OCI-LY7 (cell line): ENCODE measurements at regions not wholly inside any gene's neighbourhood (a gene's known extent, or its start where the extent isn't known, plus 50 kb on each side); places are given as distances from the start of the nearest gene placed in this dataset.

Experiments used
- BruUV-seq: library from RNA; stranded (reverse); fragments of 400-500 nt; replicated peaks from 2 replicates; lab custom pipeline; 2021; lab: Mats Ljungman, UMichigan
- CTCF ChIA-PET: fragments of 300-600 bp; sonication (Branson Sonifier 250); formaldehyde crosslinking; loops from one replicate; lab custom pipeline; 2022; ENCODE audit warnings: antibody characterized with exemption; ENCODE audit not compliant: unreplicated experiment; lab: Charles Lee
- POLR2A ChIA-PET: fragments of 300-600 bp; sonication (Branson Sonifier 250); formaldehyde crosslinking; loops from one replicate; lab custom pipeline; 2022; ENCODE audit warnings: antibody characterized with exemption; lab: Charles Lee
- DNase-seq: peaks from one replicate; pipeline ENCODE4 v3.0.0-alpha.2; 2015; ENCODE audit warnings: low spot score
- H2AFZ ChIP-seq: fragments of 200-600 bp; sonication (generic), shearing (Covaris generic); 2 replicates; pipeline ENCODE4 v1.6.1; 2014; ENCODE audit warnings: mild to moderate bottlenecking, antibody characterized with exemption, low read length, moderate library complexity
- H3K27ac ChIP-seq: fragments of 200-600 bp; sonication (generic); 2 replicates; pipeline ENCODE4 v1.5.1; 2014; ENCODE audit warnings: mixed run types, low read depth, mild to moderate bottlenecking, moderate library complexity, low read length, inconsistent platforms; ENCODE audit not compliant: poor library complexity, severe bottlenecking
- H3K36me3 ChIP-seq: fragments of 200-600 bp; sonication (generic); 2 replicates; pipeline ENCODE4 v1.6.1; 2014; ENCODE audit warnings: mild to moderate bottlenecking, antibody characterized with exemption, low read length, moderate library complexity, mixed read lengths; ENCODE audit not compliant: insufficient read depth
- H3K4me1 ChIP-seq: fragments of 200-600 bp; sonication (generic); 2 replicates; pipeline ENCODE4 v1.5.1; 2014; ENCODE audit warnings: mild to moderate bottlenecking, low read length; ENCODE audit not compliant: insufficient read depth, poor library complexity, severe bottlenecking
- H3K4me2 ChIP-seq: fragments of 200-600 bp; sonication (generic); 2 replicates; pipeline ENCODE4 v1.6.1; 2014; ENCODE audit warnings: mild to moderate bottlenecking, low read length
- H3K4me3 ChIP-seq: fragments of 200-600 bp; sonication (generic); 2 replicates; pipeline ENCODE4 v1.5.1; 2014; ENCODE audit warnings: mild to moderate bottlenecking, low read depth, low read length; ENCODE audit not compliant: poor library complexity, severe bottlenecking
- H3K79me2 ChIP-seq: fragments of 200-600 bp; sonication (generic); 2 replicates; pipeline ENCODE4 v1.6.1; 2016; ENCODE audit warnings: low read depth, mild to moderate bottlenecking, low read length, moderate library complexity, mixed read lengths; ENCODE audit not compliant: insufficient read depth
- H3K9me2 ChIP-seq: fragments of 200-600 bp; sonication (generic); 2 replicates; pipeline ENCODE4 v1.6.1; 2016; ENCODE audit warnings: mild to moderate bottlenecking, low read length, mixed read lengths; ENCODE audit not compliant: insufficient read depth
- H3K9me3 ChIP-seq: fragments of 200-600 bp; sonication (generic); 2 replicates; pipeline ENCODE4 v1.6.1; 2014; ENCODE audit warnings: mild to moderate bottlenecking, mixed run types, low read length, mixed read lengths
- H4K20me1 ChIP-seq: fragments of 200-600 bp; sonication (generic); 2 replicates; pipeline ENCODE4 v1.6.1; 2014; ENCODE audit warnings: mild to moderate bottlenecking, antibody characterized with exemption, low read length, moderate library complexity, mixed read lengths; ENCODE audit not compliant: insufficient read depth
- CTCF ChIP-seq: fragments of 200-600 bp; sonication (generic); conservative IDR thresholded peaks from 2 replicates; pipeline ENCODE4 v1.5.1; 2014; ENCODE audit warnings: mild to moderate bottlenecking, antibody characterized with exemption, low read length, moderate library complexity, mixed read lengths
- EZH2phosphoT487 ChIP-seq: fragments of 200-600 bp; sonication (generic); IDR thresholded peaks from 2 replicates; pipeline ENCODE4 v1.6.1; 2018; ENCODE audit warnings: low read depth, borderline replicate concordance, mild to moderate bottlenecking, mixed run types, antibody characterized with exemption, low read length, moderate library complexity, mixed read lengths
- intact Hi-C: fragments of 100-400 bp; cut with micrococcal nuclease; formaldehyde crosslinking; loops from one replicate; pipeline ENCODE4 v1.10.0; 2022; ENCODE audit not compliant: unreplicated experiment

- Histone ChIP-seq H3K4me2 (no peak overlapping the region), H2AFZ (no peak overlapping the region), H3K36me3 (no peaks in the 10 kb centered on the region), H4K20me1 (no peaks in the 10 kb centered on the region), H3K9me2 (no peaks in the 10 kb centered on the region), H3K27ac (no peak overlapping the region), H3K79me2 (no peaks in the 10 kb centered on the region), H3K4me3 (no peak overlapping the region), H3K4me1 (no peaks in the 10 kb centered on the region), H3K9me3 (no peaks in the 10 kb centered on the region)
- no TSS peak for BruUV-seq
- no peak for TF ChIP-seq EZH2phosphoT487
- TF ChIP-seq CTCF: no peak
- no peak for DNase-seq
- ChIA-PET CTCF (no interaction called here), POLR2A (no interaction called here)
- intact Hi-C loops: no loop called here
Observed at GRCh38 chr12:114974333-114974732, 290.4 kb upstream of the TBX3 start.

GRCh38 chr12:114968727-114969126, 284.8 kb upstream of the TBX3 start:
- Histone ChIP-seq H3K4me2 (no peak overlapping the region), H3K4me1 (no peaks in the 10 kb centered on the region), H3K79me2 (no peaks in the 10 kb centered on the region), H2AFZ (no peak overlapping the region), H3K36me3 (no peaks in the 10 kb centered on the region), H3K9me3 (no peaks in the 10 kb centered on the region), H4K20me1 (no peaks in the 10 kb centered on the region), H3K9me2 (no peaks in the 10 kb centered on the region), H3K27ac (no peak overlapping the region), H3K4me3 (no peak overlapping the region)
- ChIA-PET POLR2A (no interaction called here), CTCF (no interaction called here)
- no peak for TF ChIP-seq CTCF
- no peak for TF ChIP-seq EZH2phosphoT487
- BruUV-seq: no TSS peak
- intact Hi-C loops: no loop called here
- DNase-seq: no peak

GRCh38 chr12:114967151-114967550, 283.2 kb upstream of the TBX3 start:
- CTCF ChIA-PET: no interaction called here

More at GRCh38 chr12:114967151-114967550, 283.2 kb upstream of the TBX3 start:
- Histone ChIP-seq H3K4me1 (no peaks in the 10 kb centered on the region), H3K79me2 (no peaks in the 10 kb centered on the region), H4K20me1 (no peaks in the 10 kb centered on the region), H2AFZ (no peak overlapping the region), H3K9me3 (no peaks in the 10 kb centered on the region), H3K27ac (no peak overlapping the region), H3K4me2 (no peak overlapping the region), H3K4me3 (no peak overlapping the region), H3K36me3 (no peaks in the 10 kb centered on the region), H3K9me2 (no peaks in the 10 kb centered on the region)
- POLR2A ChIA-PET: no interaction called here
- no peak for DNase-seq
- TF ChIP-seq EZH2phosphoT487 (no peak), CTCF (no peak)
- intact Hi-C loops: no loop called here
- BruUV-seq: no TSS peak
